ENCODE measurements at regions not wholly inside any gene's neighbourhood (a gene's known extent, or its start where the extent isn't known, plus 50 kb on each side); places are given as distances from the start of the nearest gene placed in this dataset.
A peak's percentile ranks its signal among the peaks of the same experiment; 100 is the strongest.
"Not testable (repeated sequence)": the region's sequence is repeated elsewhere in the genome, so short reads cannot be mapped to it uniquely, and the experiment has no call there.

GRCh38 chr4:12041828-12042227, 613.1 kb upstream of the HS3ST1 start:
- peak; percentile 45 for TF ChIP-seq CTCF (IDR thresholded peaks at IDR 0.05)
- DNase-seq (no peak), ATAC-seq (no peak)
- intact Hi-C loops (cut with DNase I), result no loop called here
- Histone ChIP-seq H3K9me3 (peaks cover 3% of the 10 kb centered on the region), H3K27ac (no peak overlapping the region), H3K4me3 (no peak overlapping the region), H3K36me3 (no peaks in the 10 kb centered on the region), H3K4me1 (no peaks in the 10 kb centered on the region), H3K27me3 (ENCODE audit: low read depth) (no peaks in the 10 kb centered on the region)

- no peak for TF ChIP-seq CTCF (IDR thresholded peaks at IDR 0.05)
- no peak overlapping the region for H3K4me3 ChIP-seq
These were observed 607.8 kb upstream of the HS3ST1 start for GRCh38 chr4:12036450-12036849.

GRCh38 chr4:12028258-12028657, 599.6 kb upstream of the HS3ST1 start:
- H3K27ac ChIP-seq, result no peak overlapping the region
- no peaks in the 10 kb centered on the region for H3K9me3 ChIP-seq
- no peak for TF ChIP-seq CTCF (IDR thresholded peaks at IDR 0.05)
- H3K4me1 ChIP-seq, result no peaks in the 10 kb centered on the region
- H3K27me3 ChIP-seq (ENCODE audit: low read depth), result no peaks in the 10 kb centered on the region
- no peaks in the 10 kb centered on the region for H3K36me3 ChIP-seq
- H3K4me3 ChIP-seq, result no peak overlapping the region
- no peak for ATAC-seq
- intact Hi-C loops (cut with DNase I), result no loop called here
- no peak for DNase-seq

More at GRCh38 chr4:12036450-12036849, 607.8 kb upstream of the HS3ST1 start:
- H3K36me3 ChIP-seq, result no peaks in the 10 kb centered on the region
- peaks cover 3% of the 10 kb centered on the region for H3K9me3 ChIP-seq
- intact Hi-C loops (cut with DNase I), result no loop called here
- no peaks in the 10 kb centered on the region for H3K4me1 ChIP-seq
- DNase-seq, result no peak
- no peaks in the 10 kb centered on the region for H3K27me3 ChIP-seq (ENCODE audit: low read depth)
- no peak overlapping the region for H3K27ac ChIP-seq
- ATAC-seq, result no peak

- Histone ChIP-seq H3K27me3 (ENCODE audit: low read depth) (no peaks in the 10 kb centered on the region), H3K36me3 (no peaks in the 10 kb centered on the region), H3K4me3 (no peak overlapping the region), H3K4me1 (no peaks in the 10 kb centered on the region), H3K27ac (no peak overlapping the region), H3K9me3 (no peaks in the 10 kb centered on the region)
- intact Hi-C loops (cut with DNase I), result no loop called here
- no peak for DNase-seq
- TF ChIP-seq CTCF (IDR thresholded peaks at IDR 0.05), result no peak
- no peak for ATAC-seq
These were observed 593.7 kb upstream of the HS3ST1 start for GRCh38 chr4:12022409-12022808.

GRCh38 chr4:12016729-12017128, 588.0 kb upstream of the HS3ST1 start:
- peaks cover 14% of the 10 kb centered on the region for H3K9me3 ChIP-seq
- no peak for ATAC-seq
- H3K4me3 ChIP-seq, result no peak overlapping the region
- intact Hi-C loops (cut with DNase I), result no loop called here
- H3K36me3 ChIP-seq, result no peaks in the 10 kb centered on the region
- TF ChIP-seq CTCF (IDR thresholded peaks at IDR 0.05), result no peak
- H3K27me3 ChIP-seq (ENCODE audit: low read depth), result no peaks in the 10 kb centered on the region
- H3K4me1 ChIP-seq, result no peaks in the 10 kb centered on the region
- DNase-seq, result no peak
- H3K27ac ChIP-seq, result no peak overlapping the region

- Histone ChIP-seq H3K4me3 (no peak overlapping the region), H3K36me3 (no peaks in the 10 kb centered on the region), H3K4me1 (no peaks in the 10 kb centered on the region), H3K27ac (no peak overlapping the region), H3K9me3 (no peaks in the 10 kb centered on the region), H3K27me3 (ENCODE audit: low read depth) (no peaks in the 10 kb centered on the region)
- intact Hi-C loops (cut with DNase I), result no loop called here
- DNase-seq, result no peak
- ATAC-seq, result no peak
- TF ChIP-seq CTCF (IDR thresholded peaks at IDR 0.05), result no peak
These were observed 576.8 kb upstream of the HS3ST1 start for GRCh38 chr4:12005471-12005870.

- H3K36me3 ChIP-seq; H3K27ac ChIP-seq; intact Hi-C loops (cut with DNase I); DNase-seq; H3K27me3 ChIP-seq (ENCODE audit: low read depth); ATAC-seq; H3K4me1 ChIP-seq; H3K4me3 ChIP-seq: not testable (repeated sequence)
- peaks cover 12% of the 10 kb centered on the region for H3K9me3 ChIP-seq
These were observed 567.9 kb upstream of the HS3ST1 start for GRCh38 chr4:11996581-11996980.

All from lower lobe of right lung (tissue), 2 donors.